ENCODE measurements at regions not wholly inside any gene's neighbourhood (a gene's known extent, or its start where the extent isn't known, plus 50 kb on each side); places are given as distances from the start of the nearest gene placed in this dataset.

DNA sequence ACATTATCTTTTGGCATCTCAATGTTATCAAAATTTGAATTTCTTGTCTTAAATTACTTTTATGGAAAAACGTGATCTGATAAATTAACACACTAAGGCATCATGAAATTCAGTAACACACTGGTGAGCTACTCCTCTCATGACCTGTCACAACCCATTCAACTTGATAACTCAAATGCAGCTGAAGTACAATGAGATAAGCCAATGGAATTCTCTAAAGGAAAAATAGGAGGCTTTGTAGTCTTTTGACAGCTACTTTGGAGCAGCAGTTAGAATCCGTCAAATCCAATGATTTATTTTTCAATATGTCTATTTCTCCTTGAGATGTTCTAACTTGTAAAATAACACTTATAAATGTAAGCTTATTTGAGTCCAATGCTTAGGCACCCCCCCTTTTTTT, 1029.4 kb downstream of the TRHDE start:
- 66% methylated on average over 2 of the region's 2 CpGs for WGBS
- Histone ChIP-seq H3K27ac (no peak overlapping the region), H3K27me3 (no peaks in the 10 kb centered on the region), H3K4me1 (no peaks in the 10 kb centered on the region), H3K9me3 (no peaks in the 10 kb centered on the region), H3K4me3 (no peak overlapping the region), H3K36me3 (no peaks in the 10 kb centered on the region)
- no peak for TF ChIP-seq EP300 (IDR thresholded peaks at IDR 0.05)
- no peak for TF ChIP-seq POLR2AphosphoS5 (IDR thresholded peaks at IDR 0.05)
- TF ChIP-seq, protein P1, sequence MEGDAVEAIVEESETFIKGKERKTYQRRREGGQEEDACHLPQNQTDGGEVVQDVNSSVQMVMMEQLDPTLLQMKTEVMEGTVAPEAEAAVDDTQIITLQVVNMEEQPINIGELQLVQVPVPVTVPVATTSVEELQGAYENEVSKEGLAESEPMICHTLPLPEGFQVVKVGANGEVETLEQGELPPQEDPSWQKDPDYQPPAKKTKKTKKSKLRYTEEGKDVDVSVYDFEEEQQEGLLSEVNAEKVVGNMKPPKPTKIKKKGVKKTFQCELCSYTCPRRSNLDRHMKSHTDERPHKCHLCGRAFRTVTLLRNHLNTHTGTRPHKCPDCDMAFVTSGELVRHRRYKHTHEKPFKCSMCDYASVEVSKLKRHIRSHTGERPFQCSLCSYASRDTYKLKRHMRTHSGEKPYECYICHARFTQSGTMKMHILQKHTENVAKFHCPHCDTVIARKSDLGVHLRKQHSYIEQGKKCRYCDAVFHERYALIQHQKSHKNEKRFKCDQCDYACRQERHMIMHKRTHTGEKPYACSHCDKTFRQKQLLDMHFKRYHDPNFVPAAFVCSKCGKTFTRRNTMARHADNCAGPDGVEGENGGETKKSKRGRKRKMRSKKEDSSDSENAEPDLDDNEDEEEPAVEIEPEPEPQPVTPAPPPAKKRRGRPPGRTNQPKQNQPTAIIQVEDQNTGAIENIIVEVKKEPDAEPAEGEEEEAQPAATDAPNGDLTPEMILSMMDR (IDR thresholded peaks at IDR 0.05): no peak
- TF ChIP-seq POLR2A (IDR thresholded peaks at IDR 0.05): no peak
- no peak for DNase-seq (ENCODE audit: low spot score in 2 of 2)

DNA sequence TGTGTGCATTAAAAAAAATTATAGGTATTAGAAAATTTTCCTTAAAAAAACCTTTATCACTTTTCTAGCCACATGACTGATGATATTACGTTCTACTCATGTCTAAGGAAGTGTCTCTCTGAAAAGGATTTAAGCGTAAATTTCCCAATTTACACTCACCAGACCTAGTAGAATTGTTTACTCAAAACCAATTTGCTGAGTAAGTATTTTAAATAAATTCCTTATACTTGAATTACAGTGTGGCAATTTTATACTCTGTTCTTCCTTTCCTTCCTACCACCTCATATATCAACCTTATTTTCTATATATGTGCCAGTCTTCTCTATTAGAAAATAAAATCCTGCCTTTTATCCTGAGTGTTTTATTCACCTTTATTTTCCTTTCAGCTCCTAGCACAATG, 1035.1 kb downstream of the TRHDE start:
- WGBS: 82% methylated on average over 2 of the region's 2 CpGs
- TF ChIP-seq POLR2AphosphoS5 (IDR thresholded peaks at IDR 0.05): no peak
- TF ChIP-seq, protein P1 (IDR thresholded peaks at IDR 0.05): no peak
- no peak for TF ChIP-seq POLR2A (IDR thresholded peaks at IDR 0.05)
- TF ChIP-seq EP300 (IDR thresholded peaks at IDR 0.05): no peak
- H3K9me3 ChIP-seq: peaks cover 12% of the 10 kb centered on the region
- no peak overlapping the region for H3K27ac ChIP-seq
- no peak for DNase-seq (ENCODE audit: low spot score in 2 of 2)
- no peaks in the 10 kb centered on the region for H3K27me3 ChIP-seq
- no peaks in the 10 kb centered on the region for H3K4me1 ChIP-seq
- no peak overlapping the region for H3K4me3 ChIP-seq
- H3K36me3 ChIP-seq: no peaks in the 10 kb centered on the region

DNA sequence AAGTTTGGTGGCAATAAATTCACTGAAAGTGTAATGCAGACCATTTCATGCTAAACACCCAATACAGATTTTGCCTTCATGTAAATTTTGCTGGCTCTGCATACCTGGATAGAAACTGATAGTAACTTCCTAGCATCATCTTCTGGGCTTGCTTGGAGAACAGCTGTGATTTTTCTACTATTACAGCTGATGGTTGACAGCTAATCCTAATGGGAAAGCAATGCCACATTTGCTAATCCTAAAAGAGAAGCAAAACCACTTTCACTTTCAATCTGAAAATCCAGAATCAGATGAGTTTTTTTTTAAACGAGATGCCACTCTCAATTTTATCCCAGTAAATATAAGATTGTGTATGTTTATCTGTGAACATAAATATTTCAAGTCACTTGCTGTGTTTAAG, 1035.9 kb downstream of the TRHDE start:
- H3K9me3 ChIP-seq: peaks cover 12% of the 10 kb centered on the region
- H3K4me1 ChIP-seq: no peaks in the 10 kb centered on the region
- DNase-seq (ENCODE audit: low spot score in 2 of 2): no peak
- TF ChIP-seq POLR2AphosphoS5 (IDR thresholded peaks at IDR 0.05) (no peak), EP300 (IDR thresholded peaks at IDR 0.05) (no peak), POLR2A (IDR thresholded peaks at IDR 0.05) (no peak)
- TF ChIP-seq, protein P1 (IDR thresholded peaks at IDR 0.05): no peak
- no peak overlapping the region for H3K27ac ChIP-seq
- 54% methylated on average over 1 of the region's 1 CpG for WGBS
- H3K27me3 ChIP-seq: no peaks in the 10 kb centered on the region
- no peak overlapping the region for H3K4me3 ChIP-seq
- H3K36me3 ChIP-seq: no peaks in the 10 kb centered on the region

DNA sequence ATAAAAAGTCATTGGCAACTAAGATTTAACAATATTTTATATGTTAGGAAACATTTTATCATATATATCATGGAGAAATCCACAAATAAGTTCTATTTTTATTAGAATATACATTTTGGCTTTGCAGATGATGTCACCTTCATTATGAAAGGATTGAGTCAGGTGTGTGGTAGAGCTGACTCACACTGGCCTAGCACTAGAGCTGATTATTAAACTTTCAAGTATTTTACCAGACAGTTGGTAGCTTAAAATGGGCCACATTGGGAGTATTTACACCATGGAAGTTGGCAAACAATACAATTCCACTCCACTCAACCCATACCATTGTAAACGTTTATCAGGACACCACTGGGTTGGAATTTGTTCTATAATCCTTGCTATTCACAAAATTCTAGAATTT, 1036.6 kb downstream of the TRHDE start:
- TF ChIP-seq POLR2AphosphoS5 (IDR thresholded peaks at IDR 0.05): no peak
- TF ChIP-seq, protein P1 (IDR thresholded peaks at IDR 0.05): no peak
- TF ChIP-seq POLR2A (IDR thresholded peaks at IDR 0.05): no peak
- no peak for TF ChIP-seq EP300 (IDR thresholded peaks at IDR 0.05)
- WGBS: 65% methylated on average over 1 of the region's 1 CpG
- DNase-seq (ENCODE audit: low spot score in 2 of 2): no peak
- no peaks in the 10 kb centered on the region for H3K27me3 ChIP-seq
- no peak overlapping the region for H3K4me3 ChIP-seq
- H3K4me1 ChIP-seq: no peaks in the 10 kb centered on the region
- no peak overlapping the region for H3K27ac ChIP-seq
- H3K9me3 ChIP-seq: peaks cover 13% of the 10 kb centered on the region
- H3K36me3 ChIP-seq: no peaks in the 10 kb centered on the region

DNA sequence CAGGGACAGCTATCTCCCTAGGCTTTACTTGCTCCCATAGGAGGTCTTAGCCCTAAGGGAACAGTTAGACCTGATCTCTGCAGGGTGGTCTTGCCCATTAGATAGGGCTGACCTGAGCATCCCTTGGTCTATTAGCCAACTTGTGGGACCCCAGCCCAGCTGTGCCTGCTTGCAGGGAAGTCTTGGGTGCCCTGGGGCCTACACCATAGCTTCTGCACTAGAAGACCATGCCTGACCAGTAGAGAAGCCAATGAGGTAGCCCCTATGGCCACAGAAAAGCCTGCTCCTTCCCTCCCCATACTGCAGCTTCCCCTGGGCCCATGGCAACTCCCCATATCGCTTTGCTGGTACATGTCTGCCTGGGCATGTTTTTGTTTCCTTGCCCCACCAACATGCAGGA, 1049.1 kb downstream of the TRHDE start:
- Histone ChIP-seq H3K4me1 (no peaks in the 10 kb centered on the region), H3K9me3 (no peaks in the 10 kb centered on the region), H3K36me3 (no peaks in the 10 kb centered on the region), H3K27ac (no peak overlapping the region), H3K27me3 (no peaks in the 10 kb centered on the region), H3K4me3 (no peak overlapping the region)
- no peak for TF ChIP-seq EP300 (IDR thresholded peaks at IDR 0.05)
- TF ChIP-seq POLR2AphosphoS5 (IDR thresholded peaks at IDR 0.05): no peak
- TF ChIP-seq, protein P1 (IDR thresholded peaks at IDR 0.05): no peak
- no peak for TF ChIP-seq POLR2A (IDR thresholded peaks at IDR 0.05)
- 80% methylated on average over 1 of the region's 1 CpG for WGBS
- peak in 1 of 2 donors; percentile 64 for DNase-seq (ENCODE audit: low spot score in 2 of 2)

Data from suprapubic skin (tissue), 4 donors.